H9 (cell line): ENCODE measurements at regions not wholly inside any gene's neighbourhood (a gene's known extent, or its start where the extent isn't known, plus 50 kb on each side); places are given as distances from the start of the nearest gene placed in this dataset.

Experiments
- DNase-seq: peaks from one replicate; pipeline ENCODE4 v3.0.0-alpha.2; 2017
- H2AFZ ChIP-seq: one replicate; pipeline ENCODE4 v1.6.1; 2013; ENCODE audit warnings: mild to moderate bottlenecking, low read length, control low read depth, moderate library complexity
- H2AK5ac ChIP-seq: 2 replicates; pipeline ENCODE4 v1.6.1; 2013; ENCODE audit warnings: low read length, control low read depth, mixed read lengths; ENCODE audit not compliant: insufficient read length
- H2BK120ac ChIP-seq: one replicate; pipeline ENCODE4 v1.6.1; 2013; ENCODE audit warnings: low read depth, mild to moderate bottlenecking, low read length, control low read depth, inconsistent platforms; ENCODE audit not compliant: poor library complexity, severe bottlenecking
- H2BK12ac ChIP-seq: 2 replicates; pipeline ENCODE4 v1.6.1; 2013; ENCODE audit warnings: low read length, control low read depth, mixed read lengths, low read depth; ENCODE audit not compliant: insufficient read length
- H2BK15ac ChIP-seq: 2 replicates; pipeline ENCODE4 v1.6.1; 2013; ENCODE audit warnings: low read depth, low read length, control low read depth
- H2BK20ac ChIP-seq: one replicate; pipeline ENCODE4 v1.6.1; 2013; ENCODE audit warnings: low read depth, mild to moderate bottlenecking, low read length, control low read depth, inconsistent platforms; ENCODE audit not compliant: poor library complexity, severe bottlenecking
- H2BK5ac ChIP-seq: 2 replicates; pipeline ENCODE4 v1.6.1; 2013; ENCODE audit warnings: low read length, control low read depth, mixed read lengths; ENCODE audit not compliant: insufficient read length
- H3K14ac ChIP-seq: 2 replicates; pipeline ENCODE4 v1.6.1; 2013; ENCODE audit warnings: low read length, control low read depth; ENCODE audit not compliant: insufficient read depth
- H3K18ac ChIP-seq: 2 replicates; pipeline ENCODE4 v1.6.1; 2013; ENCODE audit warnings: low read depth, mild to moderate bottlenecking, mixed read lengths, low read length, control low read depth; ENCODE audit not compliant: insufficient read length
- H3K23ac ChIP-seq: 2 replicates; pipeline ENCODE4 v1.6.1; 2013; ENCODE audit warnings: low read length, control low read depth, mixed read lengths, low read depth; ENCODE audit not compliant: insufficient read length
- H3K23me2 ChIP-seq: 2 replicates; pipeline ENCODE4 v1.6.1; 2013; ENCODE audit warnings: low read depth, mild to moderate bottlenecking, mixed read lengths, low read length, control low read depth; ENCODE audit not compliant: insufficient read length, poor library complexity, severe bottlenecking
- H3K27ac ChIP-seq: 2 replicates; pipeline ENCODE4 v1.5.1; 2013; ENCODE audit warnings: low read length, control low read depth, mixed read lengths, low read depth; ENCODE audit not compliant: insufficient read length
- H3K27me3 ChIP-seq: 2 replicates; pipeline ENCODE4 v1.6.1; 2013; ENCODE audit warnings: low read length, control low read depth, inconsistent platforms; ENCODE audit not compliant: insufficient read depth
- H3K4ac ChIP-seq: 2 replicates; pipeline ENCODE4 v1.6.1; 2013; ENCODE audit warnings: low read depth, mild to moderate bottlenecking, control low read depth, inconsistent platforms, low read length, moderate library complexity
- H3K4me1 ChIP-seq: 2 replicates; pipeline ENCODE4 v1.6.1; 2013; ENCODE audit warnings: low read length, control low read depth, inconsistent platforms; ENCODE audit not compliant: insufficient read depth
- H3K4me2 ChIP-seq: 2 replicates; pipeline ENCODE4 v1.6.1; 2013; ENCODE audit warnings: low read length, control low read depth, mixed read lengths; ENCODE audit not compliant: insufficient read length, insufficient read depth
- H3K56ac ChIP-seq: 2 replicates; pipeline ENCODE4 v1.6.1; 2013; ENCODE audit warnings: low read depth, mild to moderate bottlenecking, mixed read lengths, low read length, control low read depth; ENCODE audit not compliant: insufficient read length
- H3K79me1 ChIP-seq: 2 replicates; pipeline ENCODE4 v1.6.1; 2013; ENCODE audit warnings: low read depth, mild to moderate bottlenecking, moderate library complexity, low read length, control low read depth, inconsistent platforms; ENCODE audit not compliant: insufficient read depth, poor library complexity, severe bottlenecking
- H3K79me2 ChIP-seq: 2 replicates; pipeline ENCODE4 v1.6.1; 2013; ENCODE audit warnings: low read length, control low read depth, inconsistent platforms; ENCODE audit not compliant: insufficient read depth
- H3K9ac ChIP-seq: 2 replicates; pipeline ENCODE4 v1.6.1; 2013; ENCODE audit warnings: low read length, control low read depth, mixed read lengths; ENCODE audit not compliant: insufficient read length; ENCODE audit errors: extremely low read depth
- H3K9me3 ChIP-seq: one replicate; pipeline ENCODE4 v1.6.1; 2013; ENCODE audit warnings: low read depth, low read length, inconsistent platforms; ENCODE audit not compliant: control insufficient read depth
- H3T11ph ChIP-seq: one replicate; pipeline ENCODE4 v1.6.1; 2013; ENCODE audit warnings: mild to moderate bottlenecking, low read length, control low read depth, inconsistent platforms
- H4K20me1 ChIP-seq: one replicate; pipeline ENCODE4 v1.6.1; 2013; ENCODE audit not compliant: control insufficient read depth, insufficient read length, insufficient read depth
- H4K5ac ChIP-seq: 2 replicates; pipeline ENCODE4 v1.6.1; 2013; ENCODE audit warnings: low read depth, mild to moderate bottlenecking, mixed read lengths, low read length, control low read depth; ENCODE audit not compliant: insufficient read length
- H4K8ac ChIP-seq: replicated peaks from 2 replicates; pipeline ENCODE4 v1.6.1; 2013; ENCODE audit warnings: low read length, control low read depth, mixed read lengths, low read depth; ENCODE audit not compliant: insufficient read length
- H4K91ac ChIP-seq: 2 replicates; pipeline ENCODE4 v1.6.1; 2013; ENCODE audit warnings: low read depth, mild to moderate bottlenecking, moderate library complexity, mixed read lengths, low read length, control low read depth; ENCODE audit not compliant: insufficient read length
- H3K27ac Mint-ChIP-seq, 3 experiments: 2 replicates in 2 of 3; 3 replicates in 1 of 3; pipeline ENCODE4 v1.8.0; 2020 to 2021; ENCODE audit warnings: mixed read lengths in 3 of 3, mild to moderate bottlenecking in 1 of 3, moderate library complexity in 1 of 3
- H3K27me3 Mint-ChIP-seq: 2 replicates; pipeline ENCODE4 v1.8.0; 2021; ENCODE audit warnings: low read depth, mild to moderate bottlenecking, moderate library complexity, mixed read lengths
- H3K36me3 Mint-ChIP-seq, 3 experiments: 2 replicates in 2 of 3; 3 replicates in 1 of 3; pipeline ENCODE4 v1.8.0; 2020 to 2021; ENCODE audit warnings: low read depth in 3 of 3, mixed read lengths in 3 of 3; ENCODE audit not compliant: insufficient read depth in 1 of 3
- H3K4me1 Mint-ChIP-seq, 2 experiments: 2 replicates each; pipeline ENCODE4 v1.8.0; 2020; ENCODE audit warnings: mixed read lengths in 2 of 2
- H3K4me3 Mint-ChIP-seq, 2 experiments: 2 replicates in 1 of 2; 3 replicates in 1 of 2; pipeline ENCODE4 v1.8.0; 2020 to 2021; ENCODE audit warnings: mild to moderate bottlenecking in 2 of 2, mixed read lengths in 2 of 2, moderate library complexity in 1 of 2
- H3K9me3 Mint-ChIP-seq, 2 experiments: 2 replicates in 1 of 2; 3 replicates in 1 of 2; pipeline ENCODE4 v1.8.0; 2020; ENCODE audit warnings: mild to moderate bottlenecking in 2 of 2, mixed read lengths in 2 of 2, moderate library complexity in 1 of 2
- CTCF ChIP-seq: fragments of 200-600 bp; sonication (generic); conservative IDR thresholded peaks from 3 replicates; pipeline ENCODE4 v1.8.0; 2021; ENCODE audit warnings: antibody characterized with exemption, mild to moderate bottlenecking
- WGBS: extraction: QIAGEN DNeasy Blood & Tissue Kit; methylation state at CpG from one replicate; pipeline ENCODE4 v1.1.7; 2013; ENCODE audit warnings: missing lambda C conversion rate, low lambda C conversion rate, mixed read lengths; ENCODE audit not compliant: insufficient read length; ENCODE audit errors: extremely low coverage; 5-methylcytosine and 5-hydroxymethylcytosine counted together

- Histone ChIP-seq H2AK5ac (no peak overlapping the region), H3K4me1 (no peaks in the 10 kb centered on the region), H4K91ac (no peak overlapping the region), H3T11ph (no peak overlapping the region), H3K56ac (no peak overlapping the region), H2AFZ (no peak overlapping the region), H3K27ac (no peak overlapping the region), H3K9ac (no peak overlapping the region), H2BK12ac (no peak overlapping the region), H2BK15ac (no peak overlapping the region), H4K5ac (no peak overlapping the region), H3K23ac (no peak overlapping the region), H3K79me2 (no peaks in the 10 kb centered on the region), H2BK5ac (no peak overlapping the region), H3K9me3 (no peaks in the 10 kb centered on the region), H3K18ac (no peak overlapping the region), H3K27me3 (no peaks in the 10 kb centered on the region), H3K4me2 (no peak overlapping the region), H3K4ac (no peak overlapping the region), H2BK20ac (no peak overlapping the region), H3K79me1 (no peaks in the 10 kb centered on the region), H3K23me2 (no peaks in the 10 kb centered on the region), H4K8ac (no peak overlapping the region), H3K14ac (no peak overlapping the region), H2BK120ac (no peak overlapping the region), H4K20me1 (no peaks in the 10 kb centered on the region)
- H3K36me3 Mint-ChIP-seq, result peaks cover 0 to 13% (median 0%) of the 10 kb centered on the region in 3 experiments; a peak in 2 of 7 replicates
- no CpG with 5 or more reads among the region's 5 CpGs for WGBS
- H3K27ac Mint-ChIP-seq, result no peak overlapping the region; a peak in 1 of 7 replicates
- H3K4me1 Mint-ChIP-seq, result peaks cover 0 to 7% of the 10 kb centered on the region in 2 experiments; a peak in 2 of 4 replicates
- H3K9me3 Mint-ChIP-seq, result peaks cover 0 to 4% of the 10 kb centered on the region in 2 experiments; a peak in 3 of 5 replicates
- DNase-seq, result no peak
- H3K27me3 Mint-ChIP-seq, result no peaks in the 10 kb centered on the region
- TF ChIP-seq CTCF, result no peak
- H3K4me3 Mint-ChIP-seq, result no peak overlapping the region
Observed at GRCh38 chr6:98056955-98057354, 773.9 kb upstream of the MMS22L start.
